Fibroblast of upper back skin (primary cell): ENCODE measurements at regions not wholly inside any gene's neighbourhood (a gene's known extent, or its start where the extent isn't known, plus 50 kb on each side); places are given as distances from the start of the nearest gene placed in this dataset.

ENCODE experiments used
- DNase-seq: peaks from one replicate; pipeline ENCODE4 v3.0.0-alpha.2; 2013

DNA sequence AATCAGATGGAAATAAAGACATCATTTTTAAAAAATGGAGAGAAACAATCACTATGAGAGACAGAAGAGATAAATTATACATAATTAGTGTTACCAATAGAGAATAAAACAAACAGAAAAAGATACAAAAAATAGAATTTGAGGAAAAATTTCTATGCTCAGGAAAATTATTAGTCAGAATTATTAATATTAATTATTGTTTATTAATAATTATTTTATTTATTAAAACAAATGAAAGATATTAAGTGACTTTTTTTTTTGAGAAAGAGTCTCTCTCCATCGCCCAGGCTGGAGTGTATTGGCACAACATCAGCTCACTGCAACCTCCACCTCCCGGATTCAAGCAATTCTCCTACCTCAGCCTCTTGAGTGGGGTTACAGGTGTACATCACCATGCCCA lies 299.8 kb upstream of the NR5A2 start:
- DNase-seq = no peak

DNA sequence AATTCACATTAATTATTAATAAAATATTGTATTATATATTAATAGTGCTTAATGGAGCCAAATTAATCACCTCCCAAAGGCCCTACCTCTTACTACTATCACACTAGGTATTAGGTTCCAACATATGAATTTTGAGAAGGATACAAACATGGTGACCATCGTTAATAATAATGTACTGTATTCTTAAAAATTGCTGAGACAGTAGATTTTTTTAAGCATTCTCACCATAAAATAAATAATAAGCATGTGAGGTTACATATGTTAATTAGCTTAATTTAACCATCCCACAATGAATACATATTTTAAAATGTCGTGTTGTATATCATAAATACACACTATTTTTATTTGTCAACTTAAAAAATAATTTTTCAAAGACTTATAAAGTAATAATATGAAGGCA lies 299.2 kb upstream of the NR5A2 start:
- DNase-seq = no peak

GRCh38 chr1:199733125-199733524 lies 294.4 kb upstream of the NR5A2 start:
- peak; percentile 14 for DNase-seq

- DNase-seq = no peak
Observed at GRCh38 chr1:199734186-199734585, 293.3 kb upstream of the NR5A2 start.

- DNase-seq = no peak
Observed at GRCh38 chr1:199735660-199736059, 291.9 kb upstream of the NR5A2 start.

DNA sequence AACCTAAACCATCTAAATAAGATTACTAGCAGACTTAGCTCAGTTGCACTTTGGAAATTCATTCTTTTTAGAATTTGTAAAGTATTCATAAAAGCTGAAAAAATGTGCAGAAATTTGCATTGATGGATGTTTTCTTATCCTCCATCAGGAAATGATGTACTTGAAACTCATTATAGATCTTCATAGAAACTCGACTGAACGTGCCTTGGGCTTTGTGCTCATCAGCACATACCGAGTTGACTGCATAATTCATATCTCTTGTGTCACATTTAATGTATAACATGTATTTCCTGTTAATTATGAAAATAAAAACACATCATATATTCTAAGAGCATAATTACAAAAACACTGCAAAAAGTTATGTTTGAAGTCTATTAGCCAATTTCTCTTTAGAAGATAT lies 290.9 kb upstream of the NR5A2 start:
- DNase-seq = no peak

DNA sequence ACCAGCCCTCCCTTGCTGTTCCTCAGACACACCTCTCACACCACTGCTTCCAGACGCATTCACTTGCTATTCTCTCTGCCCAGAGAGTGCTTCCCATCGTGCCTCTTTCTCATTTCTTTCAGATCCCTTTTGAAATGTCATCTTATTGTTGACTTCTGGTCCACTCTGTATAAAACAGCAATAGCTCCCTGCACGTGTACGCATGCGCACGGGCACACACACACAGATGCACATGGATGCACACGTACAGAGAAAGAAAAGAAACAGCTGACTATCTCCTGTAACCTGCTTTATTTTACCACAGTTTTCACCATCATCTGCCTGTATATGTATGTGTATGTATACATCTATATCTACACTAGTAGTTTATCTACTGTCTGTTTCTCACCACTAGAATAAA lies 285.9 kb upstream of the NR5A2 start:
- DNase-seq = no peak

- peak; percentile 91 for DNase-seq
Observed at GRCh38 chr1:199742547-199742946, 285.0 kb upstream of the NR5A2 start.

DNA sequence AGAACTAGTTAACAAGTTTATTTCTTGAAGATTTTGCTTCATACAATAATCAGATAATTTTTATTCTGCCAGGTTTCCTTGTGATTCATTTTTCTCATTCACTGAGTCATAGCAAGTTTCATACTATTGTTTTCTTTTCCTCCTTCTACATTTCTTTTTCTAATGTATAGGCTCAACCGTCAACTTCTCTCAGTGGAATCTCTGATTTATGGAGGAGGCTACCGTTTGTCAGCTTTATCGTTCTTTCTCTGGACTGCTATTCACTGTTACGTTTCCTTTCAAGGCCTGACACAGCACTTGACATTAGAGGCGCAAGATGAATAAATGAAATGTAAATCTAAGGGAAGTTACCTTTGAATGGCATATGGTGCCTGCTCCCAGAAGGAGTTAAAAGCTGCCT lies 284.3 kb upstream of the NR5A2 start:
- peak; percentile 68 for DNase-seq

DNA sequence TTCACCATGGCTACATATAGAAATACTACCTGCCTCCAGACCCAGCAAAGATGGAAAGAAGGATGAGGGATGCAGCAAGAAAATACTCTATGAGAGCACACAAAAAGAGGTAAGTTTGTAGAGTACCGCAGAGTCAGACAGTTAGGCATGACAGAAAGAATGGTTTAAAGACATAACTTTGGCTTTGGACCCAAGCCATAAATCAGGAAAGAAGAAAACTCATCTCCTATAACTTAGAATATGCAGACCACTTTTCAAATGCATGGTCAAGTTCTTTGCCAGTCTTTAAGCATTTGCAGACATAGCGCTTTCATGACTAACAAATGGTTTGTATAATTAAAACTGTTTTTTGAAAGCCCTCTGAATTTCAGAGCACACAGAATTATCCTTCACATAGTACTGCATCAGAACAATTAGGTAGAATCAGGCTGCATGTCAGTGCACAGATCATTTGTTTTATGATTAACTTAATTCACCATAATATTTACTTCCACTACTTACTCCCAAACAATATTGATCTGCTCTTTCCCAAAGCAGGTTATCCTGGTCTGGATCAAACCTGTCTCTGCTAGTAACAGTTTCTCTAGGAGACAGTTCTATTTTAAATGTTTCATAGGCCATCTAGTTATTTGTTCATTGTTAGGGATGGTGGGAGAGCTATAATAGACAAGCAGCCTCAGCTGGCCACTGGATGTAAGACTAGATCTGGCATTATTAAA lies 280.7 kb upstream of the NR5A2 start:
- DNase-seq = peak; percentile 56

DNA sequence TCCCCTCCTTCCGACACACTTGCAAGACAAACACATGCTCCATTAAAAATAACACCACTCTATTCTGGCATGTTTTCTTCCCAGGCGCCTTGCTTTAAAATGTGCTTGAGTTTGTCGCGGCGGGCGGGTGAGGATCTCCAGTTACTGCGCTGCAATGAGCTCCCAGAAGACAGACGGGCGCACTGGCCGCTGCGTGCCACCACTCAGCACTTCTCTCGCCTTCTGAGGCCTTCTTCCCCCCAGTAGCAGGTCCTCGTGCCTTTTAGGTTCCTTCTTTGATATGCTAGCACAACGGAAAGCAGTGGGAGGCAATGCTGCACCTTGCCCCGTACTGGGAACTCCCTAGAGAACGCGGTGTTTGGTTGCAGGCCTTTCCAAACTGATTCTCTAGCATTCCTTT lies 279.5 kb upstream of the NR5A2 start:
- no peak for DNase-seq

DNA sequence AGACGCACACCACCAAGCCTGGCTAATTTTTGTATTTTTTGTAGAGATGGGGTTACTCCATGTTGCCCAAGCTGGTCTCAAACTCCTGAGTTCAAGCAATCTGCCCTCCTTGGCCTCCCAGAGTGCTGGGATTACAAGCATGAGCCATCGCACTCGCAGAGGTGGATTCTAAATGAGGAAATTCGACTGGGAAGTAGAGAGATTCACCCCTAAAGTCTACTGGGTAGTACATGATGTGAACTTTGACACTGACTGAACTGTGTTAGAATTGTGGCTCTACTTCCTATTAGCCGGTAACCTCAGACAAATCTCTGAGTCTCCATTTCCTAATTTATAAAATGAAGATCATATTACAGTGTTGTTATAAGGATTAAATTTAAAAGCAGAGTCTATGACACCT lies 276.0 kb upstream of the NR5A2 start:
- DNase-seq = no peak

GRCh38 chr1:199751962-199752687 lies 275.4 kb upstream of the NR5A2 start:
- no peak for DNase-seq

GRCh38 chr1:199752688-199753027 lies 274.9 kb upstream of the NR5A2 start:
- no peak for DNase-seq

- no peak for DNase-seq
Observed at GRCh38 chr1:199753513-199753912, 274.0 kb upstream of the NR5A2 start.

DNA sequence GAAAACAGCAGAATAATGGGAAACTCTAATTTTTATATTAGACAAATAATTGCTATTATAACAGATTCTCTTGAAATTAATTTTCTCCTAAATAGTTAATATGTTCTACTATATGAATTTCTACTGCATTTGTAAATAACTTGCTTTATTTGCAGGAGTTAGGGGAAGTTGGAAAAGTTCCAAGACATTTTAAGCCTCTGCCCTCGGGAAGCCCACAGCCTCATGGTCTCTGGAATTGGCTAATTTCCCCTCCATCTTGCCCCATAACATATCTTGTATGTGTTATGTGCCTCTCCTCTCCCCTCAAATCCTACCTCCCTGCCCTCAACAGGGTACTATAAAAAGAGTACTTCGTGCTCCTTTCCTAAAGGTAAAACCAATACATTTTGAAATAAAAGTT lies 271.4 kb upstream of the NR5A2 start:
- DNase-seq = no peak

DNA sequence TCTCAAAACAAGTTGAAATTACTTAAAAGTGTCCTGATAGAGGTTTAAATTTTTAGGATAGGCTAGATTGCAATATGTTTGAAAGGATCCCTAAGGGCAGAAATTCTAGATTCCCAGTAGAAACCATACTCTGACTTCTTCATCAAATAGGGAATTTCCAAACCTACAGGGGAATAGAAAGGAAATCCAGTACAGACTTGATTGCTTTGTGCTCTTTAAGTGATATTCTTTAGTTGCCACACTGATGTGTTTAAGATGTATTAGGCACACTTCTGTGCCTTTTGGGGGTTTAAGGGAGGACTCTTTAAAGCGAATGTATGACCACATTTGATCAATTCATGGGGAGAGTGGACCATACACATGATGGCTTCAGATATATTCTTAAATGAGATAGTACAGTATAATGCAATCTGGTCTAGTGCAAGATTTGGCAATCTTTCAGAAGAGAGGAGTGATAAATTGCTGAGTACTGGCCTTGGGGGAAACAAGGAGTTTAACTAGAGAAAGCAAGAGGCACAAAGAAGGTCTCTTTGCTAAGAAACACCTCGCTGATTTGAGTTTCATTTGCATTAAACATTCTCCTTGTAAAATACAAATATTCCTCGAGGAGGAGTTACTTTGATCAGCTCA lies 268.8 kb upstream of the NR5A2 start:
- no peak for DNase-seq

- peak; percentile 65 for DNase-seq
Observed at GRCh38 chr1:199759268-199759730, 268.2 kb upstream of the NR5A2 start.

GRCh38 chr1:199762572-199762971 lies 264.9 kb upstream of the NR5A2 start:
- DNase-seq = no peak

GRCh38 chr1:199766218-199766792 lies 261.2 kb upstream of the NR5A2 start:
- no peak for DNase-seq

GRCh38 chr1:199767700-199768099 lies 259.8 kb upstream of the NR5A2 start:
- DNase-seq = no peak

DNA sequence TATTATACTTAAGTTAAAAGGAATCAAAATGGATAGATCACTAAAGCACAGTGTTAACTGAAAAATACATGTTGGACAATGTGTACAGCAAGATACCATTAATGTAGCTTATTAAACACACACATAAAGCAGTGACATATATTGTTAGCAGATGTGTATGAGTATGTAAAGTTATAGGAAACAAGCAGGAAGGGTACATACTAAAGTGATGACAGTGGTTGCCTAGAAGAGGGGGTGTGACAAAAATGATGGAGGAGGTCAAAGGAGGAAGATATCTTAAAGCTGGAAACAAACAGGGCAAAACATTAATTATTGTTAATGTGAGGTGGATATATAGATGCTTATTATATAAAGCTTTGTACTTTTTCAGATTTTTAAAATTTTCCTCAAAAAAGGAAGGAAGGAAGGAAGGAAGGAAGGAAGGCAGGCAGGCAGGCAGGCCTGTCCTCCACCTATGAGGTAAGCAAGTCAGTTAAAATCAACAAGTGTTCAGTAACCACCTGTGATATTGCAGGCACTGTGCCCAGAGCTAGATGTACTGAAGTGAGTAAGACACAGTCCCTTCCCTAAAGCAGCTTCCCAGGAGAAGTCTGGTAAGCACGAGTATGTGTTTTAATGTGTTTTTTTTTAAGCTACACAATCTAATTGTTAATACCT lies 252.9 kb upstream of the NR5A2 start:
- DNase-seq = peak; percentile 39

GRCh38 chr1:199776768-199777497 lies 250.6 kb upstream of the NR5A2 start:
- DNase-seq = no peak
